Large intestine (tissue), 3 donors: ENCODE measurements at regions not wholly inside any gene's neighbourhood (a gene's known extent, or its start where the extent isn't known, plus 50 kb on each side); places are given as distances from the start of the nearest gene placed in this dataset.
"Not testable (repeated sequence)": the region's sequence is repeated elsewhere in the genome, so short reads cannot be mapped to it uniquely, and the experiment has no call there.

Source experiments
- DNase-seq, 2 donors: peaks; one replicate each; pipeline versions ENCODE4 v3.0.0 to v3.0.0-alpha.2; 2013
- H3K27ac ChIP-seq: one replicate; pipeline ENCODE4 v1.5.1; 2013; ENCODE audit warnings: low read length
- H3K27me3 ChIP-seq: 2 replicates; pipeline ENCODE4 v1.6.1; 2013; ENCODE audit warnings: low read length; ENCODE audit not compliant: control insufficient read depth, insufficient read depth
- H3K36me3 ChIP-seq: 2 replicates; pipeline ENCODE4 v1.6.1; 2013; ENCODE audit warnings: low read length; ENCODE audit not compliant: control insufficient read depth, insufficient read depth
- H3K4me1 ChIP-seq: one replicate; pipeline ENCODE4 v1.6.1; 2013; ENCODE audit warnings: low read length; ENCODE audit not compliant: control insufficient read depth, insufficient read depth
- H3K4me3 ChIP-seq: one replicate; pipeline ENCODE4 v1.5.1; 2013; ENCODE audit warnings: low read length
- H3K9me3 ChIP-seq: one replicate; pipeline ENCODE4 v1.6.1; 2013; ENCODE audit warnings: mild to moderate bottlenecking, low read depth, low read length, moderate library complexity; ENCODE audit not compliant: control insufficient read depth
- WGBS: methylation state at CpG from one replicate; pipeline ENCODE4 v1.1.5; 2013; ENCODE audit warnings: low lambda C conversion rate; ENCODE audit not compliant: insufficient coverage; 5-methylcytosine and 5-hydroxymethylcytosine counted together

DNA sequence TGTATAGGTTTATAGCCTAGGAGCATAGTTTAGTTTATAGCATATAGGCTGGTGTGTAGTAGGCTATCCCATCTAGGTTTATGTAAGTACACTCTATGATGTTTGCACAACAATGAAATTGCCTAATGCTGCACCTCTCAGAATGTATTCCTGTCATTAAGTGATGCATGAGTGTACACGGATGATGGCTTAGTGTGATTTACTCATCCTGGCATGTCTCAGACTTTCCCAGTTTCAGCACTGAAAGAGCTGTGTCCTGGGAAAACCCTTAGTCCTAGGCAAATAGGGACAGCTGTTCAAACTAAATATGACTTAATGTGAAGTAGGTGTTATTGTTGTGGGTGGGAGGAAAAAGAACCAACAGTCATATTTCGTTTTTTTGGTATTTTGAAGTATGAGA, 264.9 kb upstream of the MAGEB18 start:
- H3K27ac ChIP-seq = no peak overlapping the region
- H3K4me3 ChIP-seq = no peak overlapping the region
- H3K9me3 ChIP-seq = no peaks in the 10 kb centered on the region
- no peaks in the 10 kb centered on the region for H3K36me3 ChIP-seq
- no CpG with 5 or more reads among the region's 2 CpGs for WGBS
- no peak for DNase-seq
- H3K27me3 ChIP-seq = no peaks in the 10 kb centered on the region
- no peaks in the 10 kb centered on the region for H3K4me1 ChIP-seq

DNA sequence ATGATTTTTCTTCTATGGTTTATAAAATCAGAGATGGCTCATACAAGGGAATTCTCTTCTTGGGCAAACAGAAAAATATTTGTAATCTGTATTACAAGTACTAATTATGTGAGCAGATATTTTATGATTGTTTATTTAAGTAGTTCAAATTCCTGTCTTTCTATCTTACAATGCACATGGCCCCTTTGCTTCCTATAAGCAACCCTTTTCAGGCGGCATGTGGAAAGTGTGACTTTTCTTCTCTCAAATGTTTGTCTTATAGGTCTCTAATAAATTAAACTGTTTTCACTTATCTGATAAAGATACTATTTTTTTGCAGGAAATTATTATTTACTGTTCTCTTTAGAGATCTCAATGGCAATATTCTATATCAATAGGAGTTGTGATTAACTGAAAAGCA, 259.3 kb upstream of the MAGEB18 start:
- H3K27me3 ChIP-seq = no peaks in the 10 kb centered on the region
- H3K9me3 ChIP-seq = no peaks in the 10 kb centered on the region
- no peaks in the 10 kb centered on the region for H3K4me1 ChIP-seq
- H3K27ac ChIP-seq = no peak overlapping the region
- H3K4me3 ChIP-seq = no peak overlapping the region
- DNase-seq = no peak
- H3K36me3 ChIP-seq = no peaks in the 10 kb centered on the region
- WGBS = no CpG with 5 or more reads among the region's 1 CpG

DNA sequence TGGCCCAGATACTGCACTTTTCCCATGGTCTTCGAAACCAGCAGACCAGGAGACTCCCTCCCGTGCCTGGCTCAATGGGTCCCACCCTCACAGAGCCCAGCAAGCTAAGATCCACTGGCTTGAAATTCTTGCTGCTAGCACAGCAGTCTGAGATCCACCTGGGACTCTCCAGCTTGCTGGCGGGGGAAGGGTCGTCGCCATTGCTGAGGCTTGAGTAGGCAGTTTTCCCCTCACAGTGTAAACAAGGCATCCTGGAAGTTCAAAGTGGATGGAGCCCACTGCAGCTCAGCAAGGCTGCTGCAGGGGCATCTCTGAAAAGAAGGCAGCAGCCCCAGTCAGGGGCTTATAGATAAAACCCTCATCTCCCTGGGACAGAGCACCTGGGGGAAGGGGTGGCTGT, 255.6 kb upstream of the MAGEB18 start:
- H3K27me3 ChIP-seq, H3K4me3 ChIP-seq, H3K9me3 ChIP-seq, DNase-seq, H3K27ac ChIP-seq, H3K4me1 ChIP-seq, H3K36me3 ChIP-seq: not testable (repeated sequence)
- WGBS = no CpG with 5 or more reads among the region's 5 CpGs

DNA sequence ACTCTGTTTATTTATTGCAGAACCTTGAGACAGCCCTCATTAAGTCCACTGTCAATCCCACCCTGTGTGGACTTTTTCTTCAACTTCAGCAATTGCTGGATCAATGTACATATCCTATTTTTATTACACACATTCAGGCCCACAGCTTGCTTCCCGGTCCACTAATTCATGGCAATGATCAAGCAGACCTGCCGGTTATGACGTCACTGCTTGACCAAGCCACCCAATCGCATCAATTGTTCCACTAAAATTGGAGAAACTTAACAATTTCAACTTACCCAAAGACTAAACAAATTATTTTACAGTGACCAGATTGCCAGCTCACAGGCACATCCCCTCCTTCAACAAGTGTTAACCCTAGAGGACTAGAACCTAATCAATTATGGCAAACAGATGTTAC, 240.4 kb upstream of the MAGEB18 start:
- Histone ChIP-seq H3K4me3 (no peak overlapping the region), H3K27ac (no peak overlapping the region), H3K27me3 (no peaks in the 10 kb centered on the region), H3K36me3 (no peaks in the 10 kb centered on the region), H3K4me1 (no peaks in the 10 kb centered on the region), H3K9me3 (no peaks in the 10 kb centered on the region)
- WGBS = no CpG with 5 or more reads among the region's 4 CpGs
- no peak for DNase-seq

DNA sequence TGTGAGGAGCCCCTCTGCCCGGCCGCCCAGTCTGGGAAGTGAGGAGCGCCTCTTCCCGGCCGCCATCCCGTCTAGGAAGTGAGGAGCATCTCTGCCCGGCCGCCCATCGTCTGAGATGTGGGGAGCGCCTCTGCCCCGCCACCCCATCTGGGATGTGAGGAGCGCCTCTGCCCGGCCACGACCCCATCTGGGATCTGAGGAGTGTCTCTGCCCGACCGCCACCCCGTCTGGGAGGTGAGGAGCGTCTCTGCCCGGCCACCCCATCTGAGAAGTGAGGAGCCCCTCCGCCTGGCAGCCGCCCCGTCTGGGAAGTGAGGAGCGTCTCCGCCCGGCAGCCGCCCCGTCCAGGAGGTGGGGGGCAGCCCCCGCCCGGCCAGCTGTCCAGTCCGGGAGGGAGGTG, 232.4 kb upstream of the MAGEB18 start:
- not testable (repeated sequence) for H3K9me3 ChIP-seq, DNase-seq, H3K36me3 ChIP-seq, H3K4me1 ChIP-seq, H3K4me3 ChIP-seq, H3K27ac ChIP-seq, H3K27me3 ChIP-seq
- WGBS = no CpG with 5 or more reads among the region's 30 CpGs

DNA sequence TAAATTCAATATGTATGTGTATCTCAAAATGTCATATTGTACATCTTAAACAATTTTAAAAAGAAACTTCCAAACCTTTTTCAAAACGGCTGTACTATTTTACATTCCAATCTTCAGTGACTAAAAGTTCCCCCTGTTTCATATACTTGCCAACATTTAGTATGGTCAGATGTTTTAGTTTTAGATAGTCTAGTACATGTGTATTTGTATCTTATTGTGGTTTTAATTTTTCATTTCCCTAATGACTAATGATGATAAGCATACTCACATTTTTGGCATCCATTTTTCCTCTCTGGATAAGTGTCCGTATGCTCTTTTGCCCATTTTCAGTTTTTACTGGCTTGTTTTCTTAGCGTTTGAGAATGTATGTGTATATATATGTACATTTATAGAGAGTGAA, 212.2 kb upstream of the MAGEB18 start:
- DNase-seq = no peak
- Histone ChIP-seq H3K27ac (no peak overlapping the region), H3K9me3 (no peaks in the 10 kb centered on the region), H3K36me3 (no peaks in the 10 kb centered on the region), H3K4me3 (no peak overlapping the region), H3K4me1 (no peaks in the 10 kb centered on the region), H3K27me3 (no peaks in the 10 kb centered on the region)
- no CpG with 5 or more reads among the region's 3 CpGs for WGBS

DNA sequence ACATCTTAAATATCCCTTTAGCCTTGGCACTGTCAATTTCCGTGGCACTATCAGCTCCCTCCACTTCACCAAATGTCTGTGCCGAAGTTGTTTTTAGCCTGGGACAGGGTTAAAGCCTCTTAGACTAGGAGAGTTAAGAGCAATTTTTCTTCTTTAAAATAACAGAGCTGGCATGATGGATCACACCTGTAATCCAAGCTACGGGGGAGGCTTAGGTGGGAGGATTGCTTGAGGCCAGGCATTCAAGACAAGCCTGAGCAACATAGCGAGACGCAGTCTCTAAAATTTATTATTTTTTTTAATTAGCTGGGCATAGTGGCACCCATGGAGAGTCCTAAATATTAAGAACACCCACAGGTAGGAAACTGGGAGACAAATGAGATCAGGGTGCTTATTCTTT, 209.8 kb upstream of the MAGEB18 start:
- Histone ChIP-seq H3K9me3 (no peaks in the 10 kb centered on the region), H3K27me3 (no peaks in the 10 kb centered on the region), H3K36me3 (no peaks in the 10 kb centered on the region), H3K4me3 (no peak overlapping the region), H3K27ac (no peak overlapping the region), H3K4me1 (no peaks in the 10 kb centered on the region)
- no peak for DNase-seq
- no CpG with 5 or more reads among the region's 5 CpGs for WGBS

DNA sequence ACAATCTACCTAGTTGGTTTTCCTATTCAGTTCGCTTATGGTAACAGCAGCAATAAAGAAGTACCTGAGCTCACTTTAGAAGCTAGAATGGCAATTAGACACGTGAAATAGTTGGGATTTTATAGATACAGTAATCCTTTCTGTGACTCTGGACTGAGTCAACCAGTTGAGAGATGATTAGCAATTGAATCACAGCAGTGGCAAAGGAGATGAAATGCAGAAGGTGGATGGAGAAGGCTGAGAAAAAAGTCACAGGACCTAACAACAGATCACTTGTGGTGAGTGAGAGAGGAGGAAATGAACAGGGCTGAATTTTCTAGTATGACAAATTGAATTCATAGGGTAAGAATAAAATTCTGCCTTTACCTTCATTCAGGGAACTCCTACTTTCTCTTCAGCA, 197.1 kb upstream of the MAGEB18 start:
- Histone ChIP-seq H3K4me1 (no peaks in the 10 kb centered on the region), H3K9me3 (no peaks in the 10 kb centered on the region), H3K27me3 (no peaks in the 10 kb centered on the region), H3K4me3 (no peak overlapping the region), H3K27ac (no peak overlapping the region), H3K36me3 (no peaks in the 10 kb centered on the region)
- no peak for DNase-seq
- WGBS = no CpG with 5 or more reads among the region's 2 CpGs

DNA sequence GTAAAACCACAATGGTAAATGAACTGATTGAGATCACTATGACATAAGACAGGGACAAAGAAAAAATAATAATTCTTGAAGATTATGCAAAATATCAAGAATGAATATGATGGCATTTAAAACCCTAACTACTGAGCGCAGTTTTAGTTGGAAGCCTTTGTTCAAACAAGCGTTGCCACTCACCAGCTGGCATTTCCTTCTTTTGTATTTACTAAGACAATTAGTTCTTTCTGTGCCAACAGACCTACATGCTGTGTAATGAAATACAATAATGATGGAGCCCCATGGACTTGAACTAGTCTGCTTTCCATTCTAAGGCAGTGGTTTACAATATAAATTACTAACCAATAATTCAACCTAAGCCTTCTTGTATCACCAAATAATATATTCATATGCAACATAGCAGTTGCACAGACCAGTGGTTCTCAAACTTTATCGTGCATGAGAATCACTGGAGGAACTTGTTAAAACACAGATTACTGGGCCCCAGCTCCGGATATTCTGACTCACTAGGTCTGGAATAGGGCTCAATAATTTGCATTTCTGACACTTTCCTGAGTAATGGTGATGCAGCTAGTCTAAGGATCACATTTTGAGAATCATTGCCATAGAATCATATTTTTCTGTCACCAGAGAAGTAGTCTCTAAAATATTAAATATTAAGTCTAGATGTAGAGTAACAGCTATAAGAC, 196.4 kb upstream of the MAGEB18 start:
- no peaks in the 10 kb centered on the region for H3K27me3 ChIP-seq
- no peaks in the 10 kb centered on the region for H3K9me3 ChIP-seq
- no peak for DNase-seq
- no peak overlapping the region for H3K27ac ChIP-seq
- no peak overlapping the region for H3K4me3 ChIP-seq
- H3K36me3 ChIP-seq = no peaks in the 10 kb centered on the region
- no CpG with 5 or more reads among the region's 4 CpGs for WGBS
- no peaks in the 10 kb centered on the region for H3K4me1 ChIP-seq

DNA sequence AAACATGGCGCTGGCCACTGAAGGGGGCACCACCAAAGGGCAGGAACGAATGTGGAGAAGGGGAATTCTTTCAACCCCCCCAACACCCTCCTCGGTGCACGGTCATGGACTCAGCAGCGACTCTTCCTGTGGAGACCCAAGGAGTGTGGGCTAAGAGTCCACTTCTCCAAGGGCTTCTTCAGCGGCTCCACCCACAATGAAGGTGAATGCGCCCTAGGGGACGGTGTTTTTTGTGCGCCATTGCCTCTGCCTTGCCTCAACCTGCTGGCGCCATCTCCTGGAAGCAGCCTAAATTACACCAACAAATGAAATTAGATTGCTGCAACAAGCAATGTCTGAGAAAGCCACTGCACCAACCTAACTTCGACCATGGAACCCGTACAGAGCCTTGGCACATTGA, 169.2 kb upstream of the MAGEB18 start:
- no peak overlapping the region for H3K27ac ChIP-seq
- H3K4me3 ChIP-seq = no peak overlapping the region
- no peaks in the 10 kb centered on the region for H3K27me3 ChIP-seq
- WGBS = no CpG with 5 or more reads among the region's 12 CpGs
- no peaks in the 10 kb centered on the region for H3K4me1 ChIP-seq
- DNase-seq = no peak
- no peaks in the 10 kb centered on the region for H3K36me3 ChIP-seq
- H3K9me3 ChIP-seq = no peaks in the 10 kb centered on the region

DNA sequence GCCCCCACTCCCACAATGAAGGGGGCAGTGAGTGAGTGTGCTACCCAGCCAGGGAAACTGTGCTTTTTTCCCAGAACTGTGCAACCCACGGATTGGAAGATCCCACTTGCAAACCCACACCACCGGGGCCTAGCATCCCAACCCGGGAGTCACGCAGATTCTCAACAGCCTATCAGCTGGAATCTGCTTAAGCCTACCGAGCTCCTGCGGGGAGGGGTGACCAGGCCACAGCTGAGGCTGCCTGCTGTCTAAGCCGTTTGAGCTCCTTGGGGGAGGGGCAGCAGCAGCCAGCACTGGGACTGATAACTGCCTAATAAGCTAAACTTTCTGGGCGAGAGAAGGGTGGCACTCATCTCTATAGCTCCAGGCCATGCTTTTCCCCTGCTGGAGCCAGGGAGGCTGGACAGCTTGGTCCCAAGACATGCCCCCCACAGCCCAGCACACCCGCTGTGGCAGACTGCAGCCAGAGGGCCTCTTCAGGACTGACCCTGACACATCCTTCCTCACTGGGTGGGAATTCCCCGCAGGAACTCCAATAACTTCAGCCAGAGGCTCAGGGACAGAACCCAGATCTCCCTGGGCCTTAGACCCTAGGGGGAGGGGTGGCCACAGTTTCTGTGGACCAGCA, 161.3 kb upstream of the MAGEB18 start:
- Histone ChIP-seq H3K9me3 (no peaks in the 10 kb centered on the region), H3K36me3 (no peaks in the 10 kb centered on the region), H3K27me3 (no peaks in the 10 kb centered on the region), H3K4me1 (no peaks in the 10 kb centered on the region), H3K4me3 (no peak overlapping the region), H3K27ac (no peak overlapping the region)
- no CpG with 5 or more reads among the region's 10 CpGs for WGBS
- no peak for DNase-seq
